ENCODE measurements at regions not wholly inside any gene's neighbourhood (a gene's known extent, or its start where the extent isn't known, plus 50 kb on each side); places are given as distances from the start of the nearest gene placed in this dataset.

DNA sequence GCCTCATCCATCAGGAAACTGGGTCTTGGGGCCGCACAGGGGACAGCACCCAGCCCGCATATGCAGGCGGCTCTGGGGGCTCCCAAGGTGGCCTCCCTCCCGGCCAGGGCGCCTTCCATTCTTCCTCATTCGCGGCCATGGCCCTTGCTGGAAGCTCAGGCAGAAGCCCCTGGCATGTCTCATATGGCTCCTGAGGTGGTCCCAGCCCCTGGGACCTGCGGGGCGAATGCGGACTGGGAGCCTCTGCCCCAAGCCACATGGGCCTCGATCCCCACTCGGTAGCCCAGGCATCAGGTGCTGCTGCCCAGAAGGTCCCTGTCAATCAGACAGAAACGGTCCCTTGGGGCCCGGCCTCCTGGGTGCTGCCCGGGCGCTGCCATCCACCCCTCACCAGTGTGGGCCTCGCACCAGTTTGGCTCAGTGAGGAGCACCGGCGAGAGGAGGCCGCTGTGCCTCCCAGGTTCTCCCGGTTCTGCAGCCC is 301.6 kb downstream of the TEX29 start:
- TF ChIP-seq, protein P1, sequence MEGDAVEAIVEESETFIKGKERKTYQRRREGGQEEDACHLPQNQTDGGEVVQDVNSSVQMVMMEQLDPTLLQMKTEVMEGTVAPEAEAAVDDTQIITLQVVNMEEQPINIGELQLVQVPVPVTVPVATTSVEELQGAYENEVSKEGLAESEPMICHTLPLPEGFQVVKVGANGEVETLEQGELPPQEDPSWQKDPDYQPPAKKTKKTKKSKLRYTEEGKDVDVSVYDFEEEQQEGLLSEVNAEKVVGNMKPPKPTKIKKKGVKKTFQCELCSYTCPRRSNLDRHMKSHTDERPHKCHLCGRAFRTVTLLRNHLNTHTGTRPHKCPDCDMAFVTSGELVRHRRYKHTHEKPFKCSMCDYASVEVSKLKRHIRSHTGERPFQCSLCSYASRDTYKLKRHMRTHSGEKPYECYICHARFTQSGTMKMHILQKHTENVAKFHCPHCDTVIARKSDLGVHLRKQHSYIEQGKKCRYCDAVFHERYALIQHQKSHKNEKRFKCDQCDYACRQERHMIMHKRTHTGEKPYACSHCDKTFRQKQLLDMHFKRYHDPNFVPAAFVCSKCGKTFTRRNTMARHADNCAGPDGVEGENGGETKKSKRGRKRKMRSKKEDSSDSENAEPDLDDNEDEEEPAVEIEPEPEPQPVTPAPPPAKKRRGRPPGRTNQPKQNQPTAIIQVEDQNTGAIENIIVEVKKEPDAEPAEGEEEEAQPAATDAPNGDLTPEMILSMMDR (IDR thresholded peaks at IDR 0.05 in 4 of 5, conservative IDR thresholded peaks at IDR 0.05 in 1 of 5), result no peak
- TF ChIP-seq POLR2A (IDR thresholded peaks at IDR 0.05), result no peak
